ENCODE measurements at regions not wholly inside any gene's neighbourhood (a gene's known extent, or its start where the extent isn't known, plus 50 kb on each side); places are given as distances from the start of the nearest gene placed in this dataset.

GRCh38 chr6:122066200-122066599 lies 333.3 kb upstream of the HSF2 start:
- H3K27me3 ChIP-seq = no peaks in the 10 kb centered on the region
- H3K4me3 ChIP-seq (ENCODE audit: low read depth, low read length) = no peak overlapping the region
- no peaks in the 10 kb centered on the region for H3K4me1 ChIP-seq
- no peak for DNase-seq
- no peak for TF ChIP-seq CTCF (IDR thresholded peaks at IDR 0.05; ENCODE audit: low read depth, low read length)
- no peaks in the 10 kb centered on the region for H3K9me3 ChIP-seq
- H3K36me3 ChIP-seq = no peaks in the 10 kb centered on the region

GRCh38 chr6:122068291-122068769 lies 331.1 kb upstream of the HSF2 start:
- no peak for TF ChIP-seq CTCF (IDR thresholded peaks at IDR 0.05; ENCODE audit: low read depth, low read length)
- Histone ChIP-seq H3K27me3 (no peaks in the 10 kb centered on the region), H3K4me1 (no peaks in the 10 kb centered on the region), H3K4me3 (ENCODE audit: low read depth, low read length) (no peak overlapping the region), H3K9me3 (no peaks in the 10 kb centered on the region), H3K36me3 (no peaks in the 10 kb centered on the region)
- DNase-seq = no peak

GRCh38 chr6:122069932-122070331 lies 329.5 kb upstream of the HSF2 start:
- TF ChIP-seq CTCF (IDR thresholded peaks at IDR 0.05; ENCODE audit: low read depth, low read length) = no peak
- no peaks in the 10 kb centered on the region for H3K27me3 ChIP-seq
- no peaks in the 10 kb centered on the region for H3K36me3 ChIP-seq
- no peaks in the 10 kb centered on the region for H3K4me1 ChIP-seq
- DNase-seq = no peak
- no peak overlapping the region for H3K4me3 ChIP-seq (ENCODE audit: low read depth, low read length)
- H3K9me3 ChIP-seq = no peaks in the 10 kb centered on the region

- no peak for TF ChIP-seq CTCF (IDR thresholded peaks at IDR 0.05; ENCODE audit: low read depth, low read length)
- Histone ChIP-seq H3K36me3 (no peaks in the 10 kb centered on the region), H3K27me3 (no peaks in the 10 kb centered on the region), H3K4me3 (ENCODE audit: low read depth, low read length) (no peak overlapping the region), H3K4me1 (no peaks in the 10 kb centered on the region), H3K9me3 (no peaks in the 10 kb centered on the region)
- no peak for DNase-seq
Observed at GRCh38 chr6:122072014-122072647, 327.3 kb upstream of the HSF2 start.

- Histone ChIP-seq H3K4me3 (ENCODE audit: low read depth, low read length) (no peak overlapping the region), H3K36me3 (no peaks in the 10 kb centered on the region), H3K27me3 (no peaks in the 10 kb centered on the region), H3K4me1 (no peaks in the 10 kb centered on the region), H3K9me3 (no peaks in the 10 kb centered on the region)
- TF ChIP-seq CTCF (IDR thresholded peaks at IDR 0.05; ENCODE audit: low read depth, low read length) = no peak
- DNase-seq = no peak
Observed at GRCh38 chr6:122075084-122075838, 324.2 kb upstream of the HSF2 start.

- H3K36me3 ChIP-seq = no peaks in the 10 kb centered on the region
- no peaks in the 10 kb centered on the region for H3K27me3 ChIP-seq
- TF ChIP-seq CTCF (IDR thresholded peaks at IDR 0.05; ENCODE audit: low read depth, low read length) = no peak
- no peaks in the 10 kb centered on the region for H3K4me1 ChIP-seq
- no peak for DNase-seq
- H3K9me3 ChIP-seq = no peaks in the 10 kb centered on the region
- no peak overlapping the region for H3K4me3 ChIP-seq (ENCODE audit: low read depth, low read length)
Observed at GRCh38 chr6:122075917-122076316, 323.5 kb upstream of the HSF2 start.

Measured in BE2C (cell line).